ENCODE measurements at regions not wholly inside any gene's neighbourhood (a gene's known extent, or its start where the extent isn't known, plus 50 kb on each side); places are given as distances from the start of the nearest gene placed in this dataset.

- TF ChIP-seq POLR2A (IDR thresholded peaks at IDR 0.05; ENCODE audit: low read length) (no peak), GATA1 (IDR thresholded peaks at IDR 0.05; ENCODE audit: low read depth, low read length) (no peak)
Observed at GRCh38 chr14:96960598-96961116, 163.5 kb downstream of the VRK1 start.

All from erythroblast (primary cell).